DMS53 treated with DMSO at 0.1 percent for 48 hours (cell line): ENCODE measurements at regions not wholly inside any gene's neighbourhood (a gene's known extent, or its start where the extent isn't known, plus 50 kb on each side); places are given as distances from the start of the nearest gene placed in this dataset.
"Not testable (repeated sequence)": the region's sequence is repeated elsewhere in the genome, so short reads cannot be mapped to it uniquely, and the experiment has no call there.

Experiments used
- DNase-seq: peaks from one replicate; lab custom pipeline; 2025; ENCODE audit not compliant: unreplicated experiment; lab: John Stamatoyannopoulos, UW

GRCh38 chr5:164255598-164256213 is 750.3 kb downstream of the MAT2B start:
- DNase-seq: no peak

GRCh38 chr5:164256351-164256750 is 750.9 kb downstream of the MAT2B start:
- DNase-seq: no peak

GRCh38 chr5:164256954-164257353 is 751.5 kb downstream of the MAT2B start:
- DNase-seq: no peak

GRCh38 chr5:164265566-164265965 is 760.1 kb downstream of the MAT2B start:
- DNase-seq: no peak

- DNase-seq: no peak
Observed at GRCh38 chr5:164266571-164266970, 761.2 kb downstream of the MAT2B start.

- no peak for DNase-seq
Observed at GRCh38 chr5:164277720-164278119, 772.3 kb downstream of the MAT2B start.

GRCh38 chr5:164289526-164289925 is 784.1 kb downstream of the MAT2B start:
- no peak for DNase-seq

GRCh38 chr5:164296603-164297080 is 791.2 kb downstream of the MAT2B start:
- no peak for DNase-seq

GRCh38 chr5:164298165-164298564 is 792.7 kb downstream of the MAT2B start:
- no peak for DNase-seq

GRCh38 chr5:164300295-164300694 is 794.9 kb downstream of the MAT2B start:
- DNase-seq: no peak

GRCh38 chr5:164301136-164301535 is 795.7 kb downstream of the MAT2B start:
- no peak for DNase-seq

GRCh38 chr5:164301708-164302107 is 796.3 kb downstream of the MAT2B start:
- no peak for DNase-seq

GRCh38 chr5:164302533-164303235 is 797.3 kb downstream of the MAT2B start:
- DNase-seq: no peak

GRCh38 chr5:164303646-164304215 is 798.3 kb downstream of the MAT2B start:
- DNase-seq: no peak

- no peak for DNase-seq
Observed at GRCh38 chr5:164306662-164307061, 801.2 kb downstream of the MAT2B start.

GRCh38 chr5:164312801-164313200 is 807.4 kb downstream of the MAT2B start:
- DNase-seq: no peak

GRCh38 chr5:164317676-164318075 is 812.3 kb downstream of the MAT2B start:
- DNase-seq: no peak

GRCh38 chr5:164319161-164319560 is 813.7 kb downstream of the MAT2B start:
- no peak for DNase-seq

GRCh38 chr5:164324239-164324638 is 818.8 kb downstream of the MAT2B start:
- DNase-seq: no peak

- no peak for DNase-seq
Observed at GRCh38 chr5:164326219-164326618, 820.8 kb downstream of the MAT2B start.

GRCh38 chr5:164327166-164327565 is 821.7 kb downstream of the MAT2B start:
- not testable (repeated sequence) for DNase-seq
